GM06990 (cell line): ENCODE measurements at regions not wholly inside any gene's neighbourhood (a gene's known extent, or its start where the extent isn't known, plus 50 kb on each side); places are given as distances from the start of the nearest gene placed in this dataset.

ENCODE experiments used
- DNase-seq: peaks from one replicate; pipeline ENCODE4 v3.0.0-alpha.2; 2011; ENCODE audit not compliant: insufficient read length; ENCODE audit errors: extremely low read depth
- H3K27me3 ChIP-seq: replicated peaks from 2 replicates; pipeline ENCODE4 v1.6.0; 2011; ENCODE audit warnings: low read length; ENCODE audit not compliant: control insufficient read depth, insufficient read depth
- H3K36me3 ChIP-seq: 2 replicates; pipeline ENCODE4 v1.5.1; 2011; ENCODE audit warnings: low read length; ENCODE audit not compliant: control insufficient read depth, insufficient read depth
- H3K4me3 ChIP-seq: replicated peaks from 2 replicates; pipeline ENCODE4 v1.5.1; 2011; ENCODE audit warnings: low read depth, mild to moderate bottlenecking, control low read depth, low read length
- CTCF ChIP-seq: IDR thresholded peaks from 2 replicates; pipeline ENCODE4 v1.5.1; 2011; ENCODE audit warnings: low read length, control low read depth, mild to moderate bottlenecking, inconsistent platforms; ENCODE audit not compliant: insufficient read depth, poor library complexity, severe bottlenecking

GRCh38 chr1:78281580-78281979, 209.2 kb upstream of the PTGFR start:
- Histone ChIP-seq H3K4me3 (no peak overlapping the region), H3K36me3 (no peaks in the 10 kb centered on the region), H3K27me3 (no peaks in the 10 kb centered on the region)
- TF ChIP-seq CTCF: no peak
- no peak for DNase-seq

DNA sequence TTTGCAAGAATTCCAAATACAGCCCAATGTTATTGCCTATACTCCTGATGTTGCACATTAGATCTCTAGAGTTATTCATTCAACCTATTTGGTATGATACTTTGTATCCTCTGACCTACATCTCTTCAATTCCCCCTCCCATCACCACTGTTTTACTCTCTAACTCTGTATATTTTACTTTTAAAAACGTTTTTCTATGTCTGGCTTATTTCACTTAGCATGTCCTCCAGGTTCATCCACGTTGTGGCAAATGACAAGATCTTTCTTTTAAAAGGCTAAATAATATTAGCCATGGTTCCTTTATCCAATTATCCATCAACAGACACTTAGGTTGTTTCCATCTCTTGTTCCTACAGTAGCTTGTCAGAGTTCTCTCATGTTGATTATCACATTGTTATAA, 207.1 kb upstream of the PTGFR start:
- Histone ChIP-seq H3K4me3 (no peak overlapping the region), H3K36me3 (no peaks in the 10 kb centered on the region), H3K27me3 (no peaks in the 10 kb centered on the region)
- DNase-seq: no peak
- no peak for TF ChIP-seq CTCF

- Histone ChIP-seq H3K27me3 (no peaks in the 10 kb centered on the region), H3K36me3 (no peaks in the 10 kb centered on the region), H3K4me3 (no peak overlapping the region)
- no peak for TF ChIP-seq CTCF
- no peak for DNase-seq
These were observed 206.4 kb upstream of the PTGFR start for GRCh38 chr1:78284354-78284753.

- no peak for DNase-seq
- no peaks in the 10 kb centered on the region for H3K36me3 ChIP-seq
- H3K27me3 ChIP-seq: no peaks in the 10 kb centered on the region
- H3K4me3 ChIP-seq: no peak overlapping the region
- TF ChIP-seq CTCF: no peak
These were observed 204.1 kb upstream of the PTGFR start for GRCh38 chr1:78286686-78287085.

DNA sequence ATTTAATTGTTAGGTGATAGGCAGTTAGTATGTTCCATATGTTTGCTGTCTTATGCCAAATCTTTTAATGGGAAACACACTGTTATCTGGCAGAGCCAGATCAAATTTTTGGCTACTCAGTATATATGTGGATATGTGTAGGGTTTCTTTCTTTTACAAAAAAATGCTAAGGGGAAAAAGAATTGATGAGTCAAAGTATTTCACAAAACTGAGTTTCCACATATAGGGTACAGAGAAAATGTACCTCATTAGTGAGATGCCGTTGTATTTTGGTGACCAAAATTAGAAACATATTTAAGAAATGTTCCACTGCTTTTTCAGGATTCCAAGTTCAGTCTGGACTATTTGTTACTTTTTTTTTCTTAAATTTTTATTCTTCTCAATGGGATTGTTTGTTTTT, 201.2 kb upstream of the PTGFR start:
- no peak for DNase-seq
- Histone ChIP-seq H3K27me3 (no peaks in the 10 kb centered on the region), H3K4me3 (no peak overlapping the region), H3K36me3 (no peaks in the 10 kb centered on the region)
- TF ChIP-seq CTCF: no peak

DNA sequence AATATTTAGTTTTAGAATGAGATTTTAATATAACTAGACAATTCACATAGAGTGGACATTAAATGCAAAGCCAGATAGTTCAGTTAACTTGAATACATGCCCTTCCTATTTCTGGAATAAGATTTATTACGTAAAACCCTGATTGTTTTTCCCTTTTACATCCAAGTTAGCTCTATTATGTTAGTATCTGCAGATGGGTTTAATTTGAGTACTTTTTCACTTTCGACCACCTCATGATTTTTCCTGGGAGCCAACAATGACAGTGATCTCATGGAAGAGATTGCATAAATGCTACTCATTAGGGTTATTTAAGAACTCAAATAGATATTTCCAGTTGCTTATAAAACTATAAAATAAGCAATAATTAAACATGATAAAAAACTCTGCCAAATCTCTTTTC, 199.4 kb upstream of the PTGFR start:
- no peak for DNase-seq
- Histone ChIP-seq H3K27me3 (no peaks in the 10 kb centered on the region), H3K36me3 (no peaks in the 10 kb centered on the region), H3K4me3 (no peak overlapping the region)
- no peak for TF ChIP-seq CTCF
